ENCODE measurements at regions not wholly inside any gene's neighbourhood (a gene's known extent, or its start where the extent isn't known, plus 50 kb on each side); places are given as distances from the start of the nearest gene placed in this dataset.

- no peak for TF ChIP-seq ZBTB33 (IDR thresholded peaks at IDR 0.05; ENCODE audit: borderline replicate concordance, low read depth)
- no peak for TF ChIP-seq SIN3A (IDR thresholded peaks at IDR 0.05; ENCODE audit: borderline replicate concordance, low read depth, low read length)
- no peak for TF ChIP-seq CTCF (IDR thresholded peaks at IDR 0.05)
- TF ChIP-seq RCOR1 (IDR thresholded peaks at IDR 0.05; ENCODE audit: low read length): no peak
- TF ChIP-seq RFX5 (IDR thresholded peaks at IDR 0.05; ENCODE audit: low read length): no peak
- no peak for TF ChIP-seq USF1 (IDR thresholded peaks at IDR 0.05; ENCODE audit: borderline replicate concordance, low read depth)
- TF ChIP-seq EZH2phosphoT487 (IDR thresholded peaks at IDR 0.05; ENCODE audit: borderline replicate concordance, low read depth): no peak
- TF ChIP-seq TEAD4 (IDR thresholded peaks at IDR 0.05; ENCODE audit: borderline replicate concordance, insufficient read depth): no peak
- TF ChIP-seq TCF12 (IDR thresholded peaks at IDR 0.05): no peak
These were observed 342.6 kb upstream of the E2F7 start for GRCh38 chr12:77407931-77408330.
